ENCODE measurements at regions not wholly inside any gene's neighbourhood (a gene's known extent, or its start where the extent isn't known, plus 50 kb on each side); places are given as distances from the start of the nearest gene placed in this dataset.
A peak's percentile ranks its signal among the peaks of the same experiment; 100 is the strongest.
"Not testable (repeated sequence)": the region's sequence is repeated elsewhere in the genome, so short reads cannot be mapped to it uniquely, and the experiment has no call there.

- DNase-seq (ENCODE audit: low spot score), result no peak
These were observed 266.5 kb upstream of the VLDLR start for GRCh38 chr9:2354856-2355696.

- no peak for DNase-seq (ENCODE audit: low spot score)
These were observed 265.9 kb upstream of the VLDLR start for GRCh38 chr9:2355697-2355983.

GRCh38 chr9:2356041-2356790, 265.4 kb upstream of the VLDLR start:
- DNase-seq (ENCODE audit: low spot score), result no peak

- DNase-seq (ENCODE audit: low spot score), result peak; percentile 25
These were observed 261.6 kb upstream of the VLDLR start for GRCh38 chr9:2359891-2360471.

- DNase-seq (ENCODE audit: low spot score), result no peak
These were observed 259.4 kb upstream of the VLDLR start for GRCh38 chr9:2362150-2362549.

GRCh38 chr9:2363138-2363745, 258.3 kb upstream of the VLDLR start:
- DNase-seq (ENCODE audit: low spot score), result no peak

- DNase-seq (ENCODE audit: low spot score), result no peak
These were observed 257.8 kb upstream of the VLDLR start for GRCh38 chr9:2363781-2364180.

- DNase-seq (ENCODE audit: low spot score), result no peak
These were observed 253.6 kb upstream of the VLDLR start for GRCh38 chr9:2367970-2368369.

- no peak for DNase-seq (ENCODE audit: low spot score)
These were observed 247.9 kb upstream of the VLDLR start for GRCh38 chr9:2373648-2374047.

- DNase-seq (ENCODE audit: low spot score), result no peak
These were observed 246.5 kb upstream of the VLDLR start for GRCh38 chr9:2375114-2375513.

- no peak for DNase-seq (ENCODE audit: low spot score)
These were observed 244.5 kb upstream of the VLDLR start for GRCh38 chr9:2377117-2377516.

GRCh38 chr9:2377834-2378233, 243.8 kb upstream of the VLDLR start:
- DNase-seq (ENCODE audit: low spot score), result no peak

GRCh38 chr9:2378266-2378665, 243.3 kb upstream of the VLDLR start:
- no peak for DNase-seq (ENCODE audit: low spot score)

- no peak for DNase-seq (ENCODE audit: low spot score)
These were observed 242.8 kb upstream of the VLDLR start for GRCh38 chr9:2378816-2379215.

GRCh38 chr9:2384741-2385140, 236.8 kb upstream of the VLDLR start:
- no peak for DNase-seq (ENCODE audit: low spot score)

GRCh38 chr9:2385746-2386145, 235.8 kb upstream of the VLDLR start:
- DNase-seq (ENCODE audit: low spot score), result no peak

GRCh38 chr9:2386566-2386965, 235.0 kb upstream of the VLDLR start:
- no peak for DNase-seq (ENCODE audit: low spot score)

- DNase-seq (ENCODE audit: low spot score), result no peak
These were observed 234.4 kb upstream of the VLDLR start for GRCh38 chr9:2387166-2387565.

- DNase-seq (ENCODE audit: low spot score), result no peak
These were observed 232.2 kb upstream of the VLDLR start for GRCh38 chr9:2389404-2389803.

- no peak for DNase-seq (ENCODE audit: low spot score)
These were observed 231.6 kb upstream of the VLDLR start for GRCh38 chr9:2390028-2390427.

- DNase-seq (ENCODE audit: low spot score), result not testable (repeated sequence)
These were observed 230.0 kb upstream of the VLDLR start for GRCh38 chr9:2391509-2392132.

- DNase-seq (ENCODE audit: low spot score), result not testable (repeated sequence)
These were observed 227.4 kb upstream of the VLDLR start for GRCh38 chr9:2394087-2394741.
